ENCODE measurements at regions not wholly inside any gene's neighbourhood (a gene's known extent, or its start where the extent isn't known, plus 50 kb on each side); places are given as distances from the start of the nearest gene placed in this dataset.
"Not testable (repeated sequence)": the region's sequence is repeated elsewhere in the genome, so short reads cannot be mapped to it uniquely, and the experiment has no call there.

DNA sequence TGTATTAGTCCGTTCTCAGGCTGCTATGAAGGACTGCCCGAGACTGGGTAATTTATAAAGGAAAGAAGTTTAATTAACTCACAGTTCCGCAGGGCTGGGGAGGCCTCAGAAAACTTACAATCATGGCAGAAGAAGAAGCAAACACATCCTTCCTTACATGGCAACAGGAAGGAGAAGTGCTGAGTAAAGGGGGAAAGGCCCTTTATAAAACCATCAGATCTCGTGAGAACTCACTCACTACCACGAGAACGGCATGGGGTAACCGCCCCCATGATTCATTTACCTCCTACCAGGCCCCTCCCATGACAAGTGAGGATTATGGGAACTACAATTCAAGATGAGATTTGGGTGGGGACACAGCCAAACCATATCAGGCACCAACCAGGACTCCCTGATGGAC is 51.4 kb upstream of the PAX7 start:
- TF ChIP-seq, protein P1, sequence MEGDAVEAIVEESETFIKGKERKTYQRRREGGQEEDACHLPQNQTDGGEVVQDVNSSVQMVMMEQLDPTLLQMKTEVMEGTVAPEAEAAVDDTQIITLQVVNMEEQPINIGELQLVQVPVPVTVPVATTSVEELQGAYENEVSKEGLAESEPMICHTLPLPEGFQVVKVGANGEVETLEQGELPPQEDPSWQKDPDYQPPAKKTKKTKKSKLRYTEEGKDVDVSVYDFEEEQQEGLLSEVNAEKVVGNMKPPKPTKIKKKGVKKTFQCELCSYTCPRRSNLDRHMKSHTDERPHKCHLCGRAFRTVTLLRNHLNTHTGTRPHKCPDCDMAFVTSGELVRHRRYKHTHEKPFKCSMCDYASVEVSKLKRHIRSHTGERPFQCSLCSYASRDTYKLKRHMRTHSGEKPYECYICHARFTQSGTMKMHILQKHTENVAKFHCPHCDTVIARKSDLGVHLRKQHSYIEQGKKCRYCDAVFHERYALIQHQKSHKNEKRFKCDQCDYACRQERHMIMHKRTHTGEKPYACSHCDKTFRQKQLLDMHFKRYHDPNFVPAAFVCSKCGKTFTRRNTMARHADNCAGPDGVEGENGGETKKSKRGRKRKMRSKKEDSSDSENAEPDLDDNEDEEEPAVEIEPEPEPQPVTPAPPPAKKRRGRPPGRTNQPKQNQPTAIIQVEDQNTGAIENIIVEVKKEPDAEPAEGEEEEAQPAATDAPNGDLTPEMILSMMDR (IDR thresholded peaks at IDR 0.05): not testable (repeated sequence)
- not testable (repeated sequence) for TF ChIP-seq POLR2A (IDR thresholded peaks at IDR 0.05)

Measured in heart left ventricle (tissue), 13 donors.